HG02759 (cell line): ENCODE measurements at regions not wholly inside any gene's neighbourhood (a gene's known extent, or its start where the extent isn't known, plus 50 kb on each side); places are given as distances from the start of the nearest gene placed in this dataset.
"Not testable (repeated sequence)": the region's sequence is repeated elsewhere in the genome, so short reads cannot be mapped to it uniquely, and the experiment has no call there.

Experiments
- ATAC-seq: cut with Tn5 transposase; IDR thresholded peaks from one replicate; pipeline ENCODE4 v1.9.1; 2021; ENCODE audit warnings: mild to moderate bottlenecking, moderate library complexity; ENCODE audit not compliant: unreplicated experiment

DNA sequence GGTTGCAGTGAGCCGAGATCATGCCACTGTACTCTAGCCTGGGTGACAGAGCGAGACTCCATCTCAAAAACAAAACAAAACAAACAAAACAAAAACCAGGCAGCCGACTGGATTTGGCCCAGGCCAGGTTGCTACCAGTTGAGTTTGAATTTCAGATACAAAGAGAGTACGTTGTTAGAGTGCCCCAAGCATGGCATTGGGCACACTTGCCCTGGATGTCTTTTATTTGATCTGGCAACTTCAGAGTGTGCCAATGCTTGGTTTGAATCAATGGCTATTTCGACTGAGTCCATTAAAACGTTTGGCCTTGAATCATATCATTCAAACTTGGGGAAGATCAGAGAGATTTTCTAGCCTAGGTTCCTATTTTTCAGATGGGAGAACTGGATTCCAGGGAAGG, 213.4 kb upstream of the SHH start:
- ATAC-seq, result no peak

DNA sequence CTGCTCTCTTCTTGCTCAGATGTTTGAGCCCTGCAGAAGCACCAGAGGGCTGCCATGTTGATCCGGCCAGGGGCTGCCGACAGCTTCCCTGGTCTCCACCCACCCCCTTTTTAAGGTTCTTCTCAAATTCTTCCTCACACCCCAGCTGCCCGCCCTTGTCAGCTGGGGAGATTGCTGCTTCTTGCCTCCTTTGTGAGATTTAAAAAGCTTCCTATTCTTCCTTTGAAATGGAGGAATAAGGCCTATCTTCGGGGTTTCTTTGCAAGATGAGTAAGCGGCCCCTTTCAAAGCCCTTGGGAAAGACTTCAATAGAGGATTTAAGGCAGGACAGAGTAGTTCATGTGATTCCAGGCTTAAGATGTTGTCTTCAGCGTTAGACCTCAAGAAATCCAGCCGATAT, 211.9 kb upstream of the SHH start:
- ATAC-seq, result no peak

DNA sequence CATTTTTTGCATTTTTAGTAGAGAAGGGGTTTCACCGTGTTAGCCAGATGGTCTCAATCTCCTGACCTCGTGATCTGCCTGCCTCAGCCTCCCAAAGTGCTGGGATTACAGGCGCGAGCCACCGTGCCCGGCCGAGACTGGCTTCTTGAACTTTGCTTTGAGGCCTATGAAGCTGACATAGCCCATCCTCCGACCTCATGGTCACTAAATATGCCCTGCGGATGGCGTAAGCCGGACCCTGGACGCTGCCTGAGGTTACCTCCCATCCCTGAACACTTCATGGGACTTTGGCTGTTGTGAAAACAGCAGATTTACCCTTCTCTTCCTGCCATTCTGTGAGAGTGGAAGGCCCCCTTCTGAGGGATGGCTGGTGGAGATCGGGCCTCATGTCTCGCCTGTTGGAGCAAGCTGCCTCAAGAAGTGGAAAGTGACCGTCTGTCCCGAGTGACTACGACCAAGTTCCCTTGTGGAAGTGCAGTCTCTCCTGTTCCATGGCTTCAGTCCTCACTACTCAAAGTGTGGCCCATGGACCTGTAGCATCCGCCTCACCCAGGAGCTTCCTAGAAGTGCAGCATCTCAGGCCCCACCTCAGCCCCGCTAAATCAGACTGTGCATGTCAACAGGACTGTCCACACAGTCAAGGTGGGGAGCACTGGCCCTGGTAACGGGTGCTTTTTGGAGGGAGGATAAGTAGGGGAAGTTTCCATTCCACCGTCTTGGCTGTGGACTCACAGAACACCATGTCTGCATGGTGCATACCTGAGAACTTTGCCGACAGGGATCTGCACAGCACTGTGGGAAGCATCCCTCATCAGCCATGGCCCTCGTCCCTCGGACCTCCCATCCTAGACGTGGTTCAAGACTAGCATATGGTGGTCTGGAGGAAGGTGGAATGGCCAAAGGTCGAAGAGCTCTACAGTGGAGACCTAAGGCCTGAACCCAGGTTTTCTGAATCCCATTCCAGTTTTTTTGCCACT, 210.5 kb upstream of the SHH start:
- no peak for ATAC-seq

DNA sequence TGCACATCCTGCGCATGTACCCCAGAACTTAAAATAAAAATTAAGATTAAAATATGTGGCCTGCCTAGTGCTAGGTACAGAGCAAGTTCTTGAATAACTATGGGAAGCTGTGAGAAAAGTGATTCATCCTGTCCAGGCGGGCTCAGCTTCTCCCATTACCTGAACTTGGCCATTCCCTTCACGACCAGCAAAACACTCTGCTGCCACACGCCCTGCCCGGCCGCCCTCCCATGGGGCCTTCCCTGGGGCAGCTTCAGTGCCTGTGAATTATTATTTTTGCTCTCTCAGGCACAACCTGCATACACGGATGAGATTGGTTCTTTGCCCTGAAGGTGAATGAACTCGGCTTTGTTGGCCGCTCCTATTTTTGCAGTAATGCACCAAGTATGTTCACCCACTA, 209.2 kb upstream of the SHH start:
- ATAC-seq, result no peak

DNA sequence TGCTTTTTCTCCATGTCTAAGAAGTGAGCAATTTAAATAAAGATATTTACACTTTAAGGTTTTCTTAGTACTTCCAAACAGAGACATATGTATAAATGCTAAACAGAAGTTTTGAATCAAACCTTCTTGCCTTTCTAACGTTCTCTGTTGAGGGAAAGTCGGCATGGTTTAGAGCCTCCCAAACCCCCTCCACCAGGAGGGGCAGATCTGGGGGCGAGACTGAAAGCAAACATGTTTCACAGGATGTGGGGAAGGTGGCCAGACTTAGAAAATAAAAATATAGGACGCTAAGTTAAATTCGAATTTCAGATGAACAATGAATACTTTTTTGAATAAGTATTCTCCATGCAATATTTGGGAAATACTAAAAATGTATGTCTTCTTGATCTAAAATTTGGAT, 208.3 kb upstream of the SHH start:
- no peak for ATAC-seq

DNA sequence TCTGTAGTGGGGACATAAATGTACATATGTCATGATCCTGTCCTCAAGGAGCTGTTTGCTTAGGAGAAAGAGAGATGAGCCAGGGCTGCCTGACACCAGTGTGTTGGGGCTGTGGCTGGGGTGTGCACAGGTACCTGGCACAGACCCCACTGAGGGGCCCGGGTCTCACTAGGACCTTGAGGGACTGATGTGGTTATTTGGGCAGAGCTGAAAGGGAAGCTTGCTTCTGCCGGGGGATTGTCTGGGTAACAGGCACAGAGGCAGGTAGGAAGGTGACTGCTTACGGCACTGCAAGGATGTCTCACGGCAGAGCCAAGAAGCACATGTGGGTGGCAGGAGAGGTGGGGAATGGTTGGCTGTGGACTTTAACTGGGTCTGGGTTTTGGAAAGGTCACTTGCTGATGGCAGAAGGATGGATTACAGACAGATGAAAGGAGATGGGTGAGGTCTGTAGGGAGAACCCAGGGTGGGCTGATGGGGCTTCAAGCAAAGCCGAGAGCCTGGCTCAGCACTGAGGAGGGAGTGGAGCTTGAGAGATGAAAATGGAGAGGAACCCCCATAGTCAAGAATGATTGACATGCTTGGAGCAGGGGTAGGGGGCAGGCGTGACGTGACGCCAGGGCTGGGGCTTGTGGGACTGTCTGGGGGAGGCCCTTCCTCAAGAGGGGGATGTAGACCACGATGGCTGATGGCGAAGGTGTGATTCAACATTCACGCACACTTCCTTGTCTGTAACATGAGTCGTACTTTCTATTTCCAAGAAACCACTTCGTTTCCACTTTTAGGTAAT, 207.7 kb upstream of the SHH start:
- no peak for ATAC-seq

DNA sequence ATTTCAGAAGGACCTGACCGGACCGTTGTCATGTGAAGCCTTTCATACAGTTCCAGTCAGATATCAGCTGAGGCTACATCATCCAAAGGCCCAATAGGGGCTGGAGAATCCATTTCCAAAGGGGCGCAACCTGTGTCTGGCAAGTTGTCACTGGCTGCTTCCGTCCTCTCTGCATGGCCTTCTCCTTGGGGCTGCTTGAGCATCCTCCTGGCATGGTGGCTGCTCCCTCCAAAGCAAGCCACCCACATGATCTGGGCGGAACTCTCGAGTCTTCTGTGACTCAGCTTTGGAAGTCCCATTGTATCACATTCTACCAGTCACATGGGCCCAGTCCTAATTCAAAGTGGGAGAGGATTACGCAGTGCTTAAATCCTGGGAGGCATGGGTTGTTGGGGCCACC, 207.0 kb upstream of the SHH start:
- no peak for ATAC-seq

DNA sequence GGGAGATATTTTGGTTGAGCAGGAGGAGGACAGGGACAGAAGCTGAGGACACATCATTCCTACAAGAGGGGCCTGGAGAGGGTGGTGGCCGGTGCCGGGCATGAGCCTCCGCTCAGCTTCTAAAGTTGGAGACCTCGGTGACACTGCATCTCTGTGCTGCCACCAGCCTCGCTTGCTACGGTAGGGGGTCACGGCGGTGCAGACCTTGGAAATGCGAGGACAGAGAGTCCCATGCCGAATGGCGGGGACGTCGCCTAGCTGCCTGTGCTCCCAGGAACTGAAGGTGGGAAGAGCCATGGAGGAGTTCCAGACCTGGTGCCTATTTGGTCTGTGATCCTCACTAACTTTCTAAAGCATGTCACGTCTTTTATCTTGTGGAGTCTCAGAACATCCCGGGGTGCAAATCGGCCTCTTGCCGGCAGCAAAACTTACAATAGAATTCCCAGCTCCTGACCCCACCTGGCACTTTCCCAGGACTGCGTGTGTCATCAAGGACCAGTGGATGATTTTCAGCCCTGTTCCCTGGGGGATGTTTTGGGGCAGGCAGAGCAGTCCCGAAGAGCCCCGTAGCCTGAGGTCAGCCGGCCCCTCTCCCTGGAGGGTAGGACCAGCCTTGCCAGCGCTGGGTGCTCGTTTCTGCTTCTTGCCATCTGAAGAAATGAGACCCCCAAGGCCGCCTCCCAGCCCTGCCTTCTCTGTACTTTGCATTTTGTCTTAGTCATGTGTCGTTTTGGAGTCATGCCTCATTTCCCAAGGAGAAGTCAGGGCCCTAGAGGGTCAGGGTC, 205.8 kb upstream of the SHH start:
- ATAC-seq, result no peak

DNA sequence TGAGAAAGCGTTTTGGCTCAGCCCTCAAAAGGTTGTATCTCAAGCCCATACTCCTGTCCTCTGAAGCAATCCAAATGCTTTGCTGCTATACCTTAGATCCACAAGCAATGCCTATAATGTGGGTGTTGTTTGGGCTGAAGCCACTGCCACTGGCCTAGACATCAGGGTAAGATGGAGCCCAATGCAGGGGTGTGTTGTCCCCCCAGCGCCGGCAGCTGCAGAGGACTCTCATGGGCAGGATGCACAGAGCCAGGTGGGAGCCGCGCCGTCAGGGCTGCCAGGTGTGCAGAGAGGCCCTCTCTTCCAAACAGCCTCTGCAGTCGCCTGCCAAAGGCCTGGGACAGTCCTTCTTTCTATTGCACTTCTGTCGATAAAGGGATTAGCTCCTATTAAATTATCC, 205.2 kb upstream of the SHH start:
- ATAC-seq, result no peak

DNA sequence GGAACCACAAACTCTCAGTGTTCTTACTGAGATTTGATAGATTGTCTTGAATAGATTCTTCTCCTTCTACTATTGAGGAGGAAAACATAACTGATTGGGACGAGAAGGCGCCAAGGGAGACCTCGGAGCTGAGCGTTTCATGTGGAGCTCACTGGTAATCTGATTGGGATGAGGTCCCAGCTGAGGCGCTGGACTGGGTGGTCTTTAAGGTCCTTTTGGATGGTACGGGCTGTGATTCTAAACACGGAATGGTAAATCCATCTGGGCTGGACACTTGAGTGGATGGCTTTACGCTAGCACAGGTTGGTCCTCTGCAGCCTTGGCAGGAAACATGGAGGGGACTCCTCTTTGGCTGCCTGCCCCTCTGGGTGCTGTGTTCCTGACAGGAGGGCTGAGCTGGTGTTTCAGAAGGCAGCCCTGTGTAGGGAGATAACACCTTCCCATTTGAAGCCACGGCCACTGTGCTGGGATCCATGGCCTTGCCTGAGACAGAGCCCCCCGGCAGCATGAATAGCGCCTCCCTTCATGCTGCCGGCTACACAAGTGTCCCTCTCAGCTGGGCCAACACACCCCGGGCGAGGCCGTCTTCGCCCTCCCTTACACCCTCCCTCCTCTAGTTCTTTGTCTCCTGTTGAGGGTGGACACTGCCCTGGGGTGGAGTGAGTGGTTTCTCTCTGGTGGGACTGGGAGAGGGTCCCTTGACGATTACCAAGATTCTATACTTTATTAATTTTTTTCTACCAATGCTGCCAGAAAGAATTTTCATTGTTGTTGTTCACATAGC, 203.2 kb upstream of the SHH start:
- ATAC-seq, result no peak

DNA sequence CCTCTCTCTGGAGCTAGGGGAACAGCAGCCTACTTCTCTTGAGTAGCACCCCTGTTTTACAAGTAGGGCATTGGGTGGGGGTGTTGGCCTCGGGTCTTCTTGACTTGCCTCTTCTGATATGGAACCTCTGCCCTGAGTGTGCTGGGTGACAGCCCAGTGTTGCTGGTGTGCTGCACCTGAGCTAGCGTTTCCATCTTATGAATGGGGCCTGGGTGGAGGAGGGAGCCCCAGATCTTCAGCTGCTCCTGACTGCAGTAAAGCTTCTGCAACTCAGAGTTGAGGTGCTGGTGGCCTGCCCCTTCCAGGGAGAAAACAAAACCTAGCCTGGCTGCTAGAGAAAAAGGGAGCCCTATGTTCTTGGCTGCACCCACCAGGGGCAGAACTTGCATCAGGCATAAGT, 202.5 kb upstream of the SHH start:
- ATAC-seq, result no peak

DNA sequence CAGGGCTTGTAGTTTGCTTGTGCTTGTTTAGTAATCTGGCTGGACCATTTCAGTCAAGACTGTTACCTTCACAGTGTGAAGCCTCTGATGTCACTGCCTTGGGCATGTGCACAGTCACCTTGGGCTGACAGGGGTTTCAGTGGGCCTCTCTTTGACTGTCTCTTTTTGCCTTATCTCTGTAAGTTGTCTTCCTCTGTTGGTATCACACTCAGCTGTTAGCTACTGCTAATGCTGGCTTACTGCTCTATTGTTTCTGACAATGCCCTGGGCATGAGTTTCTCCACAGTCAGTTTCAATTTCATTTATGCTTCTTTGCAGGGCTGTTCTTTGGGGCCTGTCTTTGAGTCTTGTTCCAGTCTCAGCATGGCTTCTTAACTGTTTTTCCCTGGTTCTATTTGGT, 201.9 kb upstream of the SHH start:
- no peak for ATAC-seq

DNA sequence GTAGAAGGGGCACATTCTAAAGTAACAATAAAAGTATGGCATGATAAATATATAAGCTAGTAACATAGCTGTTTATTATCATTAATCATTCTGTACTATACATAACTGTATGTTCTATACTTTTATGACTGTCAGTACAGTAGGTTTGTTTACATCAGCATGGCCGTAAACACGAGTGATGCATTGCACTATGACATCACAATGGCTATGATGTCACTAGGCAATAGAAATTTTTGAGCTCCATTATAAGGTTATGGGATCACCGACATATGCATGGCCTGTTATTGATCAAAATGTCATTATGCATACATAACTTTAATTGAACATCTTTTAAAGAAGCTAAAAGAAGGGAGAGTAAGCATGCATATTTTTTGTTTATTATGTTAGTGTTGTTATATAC, 200.1 kb upstream of the SHH start:
- no peak for ATAC-seq

DNA sequence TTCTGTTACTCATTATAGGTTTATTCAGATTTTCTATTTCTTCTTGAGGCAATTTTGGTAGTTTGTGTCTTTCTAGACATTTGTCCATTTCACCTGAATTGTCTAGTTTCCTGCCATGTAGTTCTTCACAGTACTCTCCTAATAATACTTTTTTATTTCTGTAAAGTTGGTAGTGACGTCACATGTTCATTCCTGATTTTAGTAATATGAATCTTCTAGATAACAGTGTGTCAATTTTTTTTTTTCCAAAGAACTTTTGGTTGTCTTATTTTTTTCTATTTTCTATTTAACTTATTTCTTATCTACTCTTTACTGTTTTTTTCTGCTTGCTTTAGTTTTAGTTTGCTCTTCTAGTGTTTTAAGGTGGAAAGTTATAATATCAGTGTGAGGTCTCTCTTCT, 197.3 kb upstream of the SHH start:
- no peak for ATAC-seq

DNA sequence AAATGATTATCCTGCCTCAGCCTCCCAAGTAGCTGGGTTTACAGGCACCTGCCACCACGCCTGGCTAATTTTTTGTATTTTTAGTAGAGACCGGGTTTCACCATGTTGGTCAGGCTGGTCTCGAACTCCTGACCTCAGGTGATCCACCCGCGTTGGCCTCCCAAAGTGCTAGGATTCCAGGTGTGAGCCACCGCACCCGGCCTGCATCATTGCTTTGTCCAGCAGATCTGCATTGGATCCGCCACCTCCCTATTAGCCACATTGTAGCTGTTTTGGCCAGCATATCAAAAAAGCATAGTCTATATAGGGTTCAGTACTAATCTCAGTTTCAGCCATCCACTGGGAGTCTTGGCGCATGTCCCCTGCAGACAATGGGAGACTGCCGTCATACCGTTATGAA, 194.6 kb upstream of the SHH start:
- not testable (repeated sequence) for ATAC-seq

DNA sequence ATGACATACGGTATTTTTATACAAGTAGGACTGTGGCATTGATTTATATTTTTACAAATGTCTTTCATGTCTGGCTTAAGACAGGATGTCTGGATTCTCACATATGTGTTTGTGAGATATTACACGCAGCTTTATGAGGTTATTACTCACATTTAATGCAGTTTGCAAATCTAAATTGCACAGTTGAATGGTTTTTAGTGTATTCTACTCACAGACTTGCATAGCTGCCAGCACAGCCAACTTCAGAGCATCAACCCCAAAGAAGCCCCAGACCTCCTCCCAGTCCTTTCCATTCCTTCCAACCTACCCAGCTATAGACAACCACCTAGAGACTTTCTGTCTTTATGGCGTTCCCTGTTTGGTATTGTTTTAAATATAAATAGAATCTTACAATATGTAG, 193.8 kb upstream of the SHH start:
- no peak for ATAC-seq

DNA sequence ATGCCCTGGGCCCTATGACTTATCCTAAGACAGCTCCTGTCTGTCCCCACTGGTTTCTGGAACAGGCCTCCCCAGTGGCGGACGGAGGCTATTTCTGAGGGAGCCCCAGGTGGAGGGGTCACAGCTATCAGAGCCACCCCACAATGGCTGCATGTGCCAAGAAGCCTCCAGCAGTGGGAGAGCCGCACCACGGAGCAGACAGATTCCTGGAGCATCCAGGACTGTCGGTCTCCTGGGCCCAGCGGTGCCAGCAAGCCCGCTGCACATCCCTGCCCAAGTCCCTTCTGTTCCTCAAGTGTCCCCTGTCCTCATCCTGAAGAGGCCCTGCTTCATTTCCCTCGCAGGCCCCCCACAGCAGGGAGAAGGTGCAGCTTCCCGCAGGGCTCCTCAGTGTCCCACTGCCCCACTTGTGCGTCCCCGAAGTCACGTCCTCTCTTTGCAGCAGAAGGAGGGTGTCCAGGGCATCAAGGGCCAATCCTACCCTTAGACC, 193.0 kb upstream of the SHH start:
- ATAC-seq, result no peak

DNA sequence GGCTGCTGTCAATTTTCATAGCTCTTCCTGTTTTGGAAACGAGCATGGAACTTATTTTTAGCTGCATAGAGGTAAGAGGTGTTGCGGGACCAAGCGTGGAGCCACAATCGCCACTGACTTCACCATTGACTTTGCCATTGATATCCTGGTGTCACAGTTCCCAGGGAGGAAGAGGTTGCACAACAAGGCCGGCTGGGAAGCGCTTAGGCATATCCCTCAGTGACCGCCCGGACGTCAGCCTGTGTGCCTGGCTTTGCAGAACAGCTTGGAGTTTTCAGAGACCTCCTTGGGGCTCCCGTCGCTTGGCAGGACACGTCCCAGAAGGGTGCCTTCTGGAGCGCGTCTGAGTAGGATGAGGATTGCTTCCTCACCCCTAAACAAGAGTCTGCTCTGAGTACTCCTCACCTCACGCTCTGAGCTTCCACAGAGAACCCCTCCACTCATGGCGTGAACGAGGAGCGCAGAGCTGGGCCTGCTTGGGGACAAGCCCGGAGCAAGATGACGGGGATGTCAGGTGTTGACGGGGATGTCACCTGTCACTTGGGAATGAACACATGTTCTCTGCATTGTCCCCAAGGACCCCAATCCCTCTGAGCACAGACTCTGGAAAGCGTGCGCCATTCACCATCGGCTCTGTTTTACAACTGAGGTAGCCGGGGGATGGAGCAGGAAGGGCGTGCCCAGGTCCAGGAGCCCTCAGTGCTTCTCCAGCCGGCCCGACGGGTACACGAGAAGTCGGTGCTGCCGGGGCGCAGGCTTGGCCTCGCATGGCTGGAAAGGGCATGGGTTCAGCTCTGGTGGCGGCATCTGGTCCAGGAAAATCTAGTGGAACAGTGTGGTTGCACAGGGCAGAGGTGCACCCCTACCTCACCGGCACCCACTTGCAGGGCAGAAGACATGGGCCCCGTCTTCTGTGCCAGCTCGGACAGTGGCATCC, 192.3 kb upstream of the SHH start:
- no peak for ATAC-seq
